ENCODE measurements at regions not wholly inside any gene's neighbourhood (a gene's known extent, or its start where the extent isn't known, plus 50 kb on each side); places are given as distances from the start of the nearest gene placed in this dataset.

- H4K20me1 ChIP-seq (replicated peaks; ENCODE audit: control insufficient read depth, insufficient read depth, low read length), result 0 out of 2 replicates have a peak, but pooled peaks cover 4% of the 10 kb centered on the region
Measured at GRCh38 chr20:43392561-43392960, 65.1 kb upstream of the SRSF6 start.

More at GRCh38 chr20:43392561-43392960, 65.1 kb upstream of the SRSF6 start:
- Histone ChIP-seq H3K9ac (ENCODE audit: insufficient read depth in 1 of 2, low read depth in 2 of 2, low read length in 2 of 2) (no peak overlapping the region), H3K4me3 (no peak overlapping the region), H2AFZ (ENCODE audit: low read depth, low read length) (no peak overlapping the region), H3K79me2 (ENCODE audit: control insufficient read depth, insufficient read depth, low read length) (no peaks in the 10 kb centered on the region), H3K4me1 (replicated peaks in 1 of 2; ENCODE audit: control insufficient read depth in 2 of 2, insufficient read depth in 2 of 2, low read length in 2 of 2) (peaks cover 0 to 7% of the 10 kb centered on the region in 2 experiments; a peak in 2 of 5 replicates), H3K9me1 (ENCODE audit: control insufficient read depth, insufficient read depth, low read length) (no peaks in the 10 kb centered on the region), H3K27me3 (ENCODE audit: control insufficient read depth in 2 of 2, insufficient read depth in 2 of 2, low read length in 2 of 2) (peaks cover 2 to 16% of the 10 kb centered on the region in 2 experiments; a peak in 4 of 5 replicates), H3K36me3 (ENCODE audit: control insufficient read depth, insufficient read depth, low read length) (no peaks in the 10 kb centered on the region), H3K4me2 (ENCODE audit: insufficient read depth, low read length) (no peak overlapping the region), H3K9me3 (replicated peaks; ENCODE audit: control insufficient read depth, insufficient read depth, low read depth, low read length) (no peaks in the 10 kb centered on the region), H3K27ac (ENCODE audit: extremely low read depth, low read depth, low read length) (no peak overlapping the region)
- DNase-seq (ENCODE audit: extremely low read depth in 1 of 4, low spot score in 3 of 4) (no peak), ATAC-seq (no peak), FAIRE-seq (no peak)
- ChIA-PET CTCF (ENCODE audit: low intra/inter-chr PET ratio) (no interaction called here), POLR2A (interaction anchor here (0.6 to 1.0 kb wide), 2 partner anchors 9 to 260 kb away, joined by 3 to 4 read pairs; no protein-coding TSS in a partner anchor)
- BruUV-seq (replicated peaks), result no TSS peak
- 1% methylated on average over 5 of the region's 5 CpGs for WGBS (ENCODE audit: insufficient coverage, low coverage, missing lambda C conversion rate)
- no peak for TF ChIP-seq TCFL5 (CRISPR knock-in tag; conservative IDR thresholded peaks at IDR 0.05)
- no peak for TF ChIP-seq CHD1 (IDR thresholded peaks at IDR 0.05; ENCODE audit: low read length)
- no peak for TF ChIP-seq SRSF7 (optimal IDR thresholded peaks at IDR 0.05; ENCODE audit: low read depth, low read length)
- no peak for TF ChIP-seq ZNF785 (CRISPR knock-in tag; IDR thresholded peaks at IDR 0.05)
- no peak for TF ChIP-seq HINFP (tag; conservative IDR thresholded peaks at IDR 0.05; ENCODE audit: low read depth)
- TF ChIP-seq MAFK (IDR thresholded peaks at IDR 0.05; ENCODE audit: low read length), result no peak
- TF ChIP-seq HEY1 (CRISPR knock-in tag; IDR thresholded peaks at IDR 0.05; ENCODE audit: borderline replicate concordance), result no peak
- TF ChIP-seq ZNF175 (CRISPR knock-in tag; IDR thresholded peaks at IDR 0.05; ENCODE audit: low read depth), result no peak
- TF ChIP-seq MCM7 (IDR thresholded peaks at IDR 0.05), result no peak
- no peak for TF ChIP-seq KDM4B (IDR thresholded peaks at IDR 0.05; ENCODE audit: borderline replicate concordance in 2 of 2, low read depth in 1 of 2)
- no peak for TF ChIP-seq FOXO4 (CRISPR knock-in tag; IDR thresholded peaks at IDR 0.05)
- TF ChIP-seq HLTF (IDR thresholded peaks at IDR 0.05), result no peak
- TF ChIP-seq SMAD3 (CRISPR knock-in tag; conservative IDR thresholded peaks at IDR 0.05), result no peak
- TF ChIP-seq ERF (CRISPR knock-in tag; IDR thresholded peaks at IDR 0.05), result no peak
- TF ChIP-seq GATAD2A (IDR thresholded peaks at IDR 0.05), result no peak
- no peak for TF ChIP-seq PTBP1 (IDR thresholded peaks at IDR 0.05; ENCODE audit: low read depth, low read length)
- no peak for TF ChIP-seq SLC30A9 (CRISPR knock-in tag; IDR thresholded peaks at IDR 0.05)
- in situ Hi-C loops (cut with MboI), result no loop called here
- intact Hi-C loops (cut with micrococcal nuclease), result no loop called here
